ENCODE measurements at regions not wholly inside any gene's neighbourhood (a gene's known extent, or its start where the extent isn't known, plus 50 kb on each side); places are given as distances from the start of the nearest gene placed in this dataset.

GRCh38 chr1:213615226-213615916 lies 372.4 kb upstream of the PROX1 start:
- H3K36me3 ChIP-seq, result no peaks in the 10 kb centered on the region
- no peak for ATAC-seq (ENCODE audit: insufficient number of reproducible peaks, low FRiP score, low read depth)
- TF ChIP-seq CTCF (IDR thresholded peaks at IDR 0.05), result no peak

GRCh38 chr1:213617133-213617532 lies 370.6 kb upstream of the PROX1 start:
- no peak for ATAC-seq (ENCODE audit: insufficient number of reproducible peaks, low FRiP score, low read depth)

More at GRCh38 chr1:213615226-213615916, 372.4 kb upstream of the PROX1 start:
- no peak for DNase-seq (ENCODE audit: low spot score)
- Histone ChIP-seq H3K9me3 (no peaks in the 10 kb centered on the region), H3K27ac (no peak overlapping the region), H3K27me3 (replicated peaks; ENCODE audit: insufficient read depth) (no peaks in the 10 kb centered on the region), H3K4me3 (no peak overlapping the region), H3K4me1 (ENCODE audit: control insufficient read depth in 1 of 2, low read depth in 2 of 2) (no peaks in the 10 kb centered on the region)

GRCh38 chr1:213618094-213618493 lies 369.7 kb upstream of the PROX1 start:
- H3K4me1 ChIP-seq (ENCODE audit: control insufficient read depth in 1 of 2, low read depth in 2 of 2), result no peaks in the 10 kb centered on the region
- ATAC-seq (ENCODE audit: insufficient number of reproducible peaks, low FRiP score, low read depth) (no peak), DNase-seq (ENCODE audit: low spot score) (no peak)
- TF ChIP-seq CTCF (IDR thresholded peaks at IDR 0.05), result no peak
- H3K9me3 ChIP-seq, result no peaks in the 10 kb centered on the region
- H3K4me3 ChIP-seq, result no peak overlapping the region
- no peak overlapping the region for H3K27ac ChIP-seq
- H3K27me3 ChIP-seq (replicated peaks; ENCODE audit: insufficient read depth), result no peaks in the 10 kb centered on the region
- no peaks in the 10 kb centered on the region for H3K36me3 ChIP-seq

More at GRCh38 chr1:213617133-213617532, 370.6 kb upstream of the PROX1 start:
- H3K4me1 ChIP-seq (ENCODE audit: control insufficient read depth in 1 of 2, low read depth in 2 of 2), result no peaks in the 10 kb centered on the region
- no peak for DNase-seq (ENCODE audit: low spot score)
- no peaks in the 10 kb centered on the region for H3K9me3 ChIP-seq
- H3K27ac ChIP-seq, result no peak overlapping the region
- no peak for TF ChIP-seq CTCF (IDR thresholded peaks at IDR 0.05)
- H3K36me3 ChIP-seq, result no peaks in the 10 kb centered on the region
- H3K27me3 ChIP-seq (replicated peaks; ENCODE audit: insufficient read depth), result no peaks in the 10 kb centered on the region
- no peak overlapping the region for H3K4me3 ChIP-seq

GRCh38 chr1:213619026-213619425 lies 368.7 kb upstream of the PROX1 start:
- ATAC-seq (ENCODE audit: insufficient number of reproducible peaks, low FRiP score, low read depth), result no peak
- Histone ChIP-seq H3K27me3 (replicated peaks; ENCODE audit: insufficient read depth) (no peaks in the 10 kb centered on the region), H3K36me3 (no peaks in the 10 kb centered on the region), H3K4me3 (no peak overlapping the region), H3K27ac (no peak overlapping the region), H3K4me1 (ENCODE audit: control insufficient read depth in 1 of 2, low read depth in 2 of 2) (no peaks in the 10 kb centered on the region), H3K9me3 (no peaks in the 10 kb centered on the region)
- no peak for TF ChIP-seq CTCF (IDR thresholded peaks at IDR 0.05)
- DNase-seq (ENCODE audit: low spot score), result no peak

- H3K27ac ChIP-seq, result no peak overlapping the region
- no peak for ATAC-seq (ENCODE audit: insufficient number of reproducible peaks, low FRiP score, low read depth)
- no peak for DNase-seq (ENCODE audit: low spot score)
- H3K4me3 ChIP-seq, result no peak overlapping the region
- H3K9me3 ChIP-seq, result no peaks in the 10 kb centered on the region
- no peaks in the 10 kb centered on the region for H3K27me3 ChIP-seq (replicated peaks; ENCODE audit: insufficient read depth)
- H3K36me3 ChIP-seq, result no peaks in the 10 kb centered on the region
- TF ChIP-seq CTCF (IDR thresholded peaks at IDR 0.05), result no peak
- H3K4me1 ChIP-seq (ENCODE audit: control insufficient read depth in 1 of 2, low read depth in 2 of 2), result no peaks in the 10 kb centered on the region
These were observed 366.7 kb upstream of the PROX1 start for GRCh38 chr1:213621077-213621476.

Measured in thoracic aorta (tissue), 2 donors.